ENCODE measurements at regions not wholly inside any gene's neighbourhood (a gene's known extent, or its start where the extent isn't known, plus 50 kb on each side); places are given as distances from the start of the nearest gene placed in this dataset.

DNA sequence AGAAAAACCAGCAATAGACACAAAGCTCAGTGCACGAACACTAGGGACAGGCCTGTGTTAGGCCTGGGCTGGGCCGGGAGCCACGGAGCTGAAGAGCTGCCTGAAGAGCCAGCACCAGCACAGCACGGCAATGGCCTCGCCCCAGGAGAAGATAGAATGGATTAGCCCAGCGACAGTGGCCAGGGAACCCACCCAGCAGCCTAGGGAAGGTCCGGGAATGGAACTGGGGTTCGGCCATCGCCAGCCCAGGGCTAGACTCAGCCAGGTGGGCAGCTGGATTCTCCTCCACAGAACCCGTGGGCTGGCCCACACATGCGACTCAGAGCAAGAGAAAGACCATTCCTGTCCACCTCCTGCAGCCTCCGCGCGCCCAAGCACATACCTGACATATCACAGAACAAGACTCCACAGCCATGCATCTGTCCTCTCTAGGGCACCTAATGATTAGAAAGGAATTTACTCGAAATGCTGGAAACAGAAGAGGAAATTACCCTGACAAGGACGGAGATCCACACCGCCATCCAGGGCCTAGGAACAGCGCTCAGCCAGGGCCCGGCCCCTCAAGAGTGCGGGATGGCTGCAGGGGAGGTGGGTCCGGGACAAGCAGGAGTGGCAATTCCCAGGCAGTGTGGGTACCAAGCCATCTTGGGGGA is 82.8 kb downstream of the TMEM18 start:
- no peak for TF ChIP-seq POLR2AphosphoS5 (IDR thresholded peaks at IDR 0.05; ENCODE audit: low read depth, low read length)
- TF ChIP-seq, protein P1, sequence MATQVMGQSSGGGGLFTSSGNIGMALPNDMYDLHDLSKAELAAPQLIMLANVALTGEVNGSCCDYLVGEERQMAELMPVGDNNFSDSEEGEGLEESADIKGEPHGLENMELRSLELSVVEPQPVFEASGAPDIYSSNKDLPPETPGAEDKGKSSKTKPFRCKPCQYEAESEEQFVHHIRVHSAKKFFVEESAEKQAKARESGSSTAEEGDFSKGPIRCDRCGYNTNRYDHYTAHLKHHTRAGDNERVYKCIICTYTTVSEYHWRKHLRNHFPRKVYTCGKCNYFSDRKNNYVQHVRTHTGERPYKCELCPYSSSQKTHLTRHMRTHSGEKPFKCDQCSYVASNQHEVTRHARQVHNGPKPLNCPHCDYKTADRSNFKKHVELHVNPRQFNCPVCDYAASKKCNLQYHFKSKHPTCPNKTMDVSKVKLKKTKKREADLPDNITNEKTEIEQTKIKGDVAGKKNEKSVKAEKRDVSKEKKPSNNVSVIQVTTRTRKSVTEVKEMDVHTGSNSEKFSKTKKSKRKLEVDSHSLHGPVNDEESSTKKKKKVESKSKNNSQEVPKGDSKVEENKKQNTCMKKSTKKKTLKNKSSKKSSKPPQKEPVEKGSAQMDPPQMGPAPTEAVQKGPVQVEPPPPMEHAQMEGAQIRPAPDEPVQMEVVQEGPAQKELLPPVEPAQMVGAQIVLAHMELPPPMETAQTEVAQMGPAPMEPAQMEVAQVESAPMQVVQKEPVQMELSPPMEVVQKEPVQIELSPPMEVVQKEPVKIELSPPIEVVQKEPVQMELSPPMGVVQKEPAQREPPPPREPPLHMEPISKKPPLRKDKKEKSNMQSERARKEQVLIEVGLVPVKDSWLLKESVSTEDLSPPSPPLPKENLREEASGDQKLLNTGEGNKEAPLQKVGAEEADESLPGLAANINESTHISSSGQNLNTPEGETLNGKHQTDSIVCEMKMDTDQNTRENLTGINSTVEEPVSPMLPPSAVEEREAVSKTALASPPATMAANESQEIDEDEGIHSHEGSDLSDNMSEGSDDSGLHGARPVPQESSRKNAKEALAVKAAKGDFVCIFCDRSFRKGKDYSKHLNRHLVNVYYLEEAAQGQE (IDR thresholded peaks at IDR 0.05; ENCODE audit: insufficient read depth in 1 of 2, low read depth in 2 of 2, low read length in 2 of 2), result no peak
- no peak for TF ChIP-seq SIN3A (IDR thresholded peaks at IDR 0.05; ENCODE audit: borderline replicate concordance, insufficient read depth, low read length)
- no peak for TF ChIP-seq TAF1 (IDR thresholded peaks at IDR 0.05; ENCODE audit: borderline replicate concordance, insufficient read depth, low read length)
- no peak for TF ChIP-seq FOXP2 (optimal IDR thresholded peaks at IDR 0.05; ENCODE audit: borderline replicate concordance, extremely low read depth, extremely low read length, insufficient read depth)

All from PFSK-1 (cell line).